GM12892 (cell line): ENCODE measurements at regions not wholly inside any gene's neighbourhood (a gene's known extent, or its start where the extent isn't known, plus 50 kb on each side); places are given as distances from the start of the nearest gene placed in this dataset.

Experiments
- POLR2A ChIP-seq: IDR thresholded peaks from 2 replicates; pipeline ENCODE4 v1.6.1; 2011; ENCODE audit warnings: low read depth, low read length, control low read depth
- POLR2AphosphoS5 ChIP-seq: IDR thresholded peaks from 2 replicates; pipeline ENCODE4 v1.6.1; 2011; ENCODE audit warnings: low read depth, low read length, control low read depth

DNA sequence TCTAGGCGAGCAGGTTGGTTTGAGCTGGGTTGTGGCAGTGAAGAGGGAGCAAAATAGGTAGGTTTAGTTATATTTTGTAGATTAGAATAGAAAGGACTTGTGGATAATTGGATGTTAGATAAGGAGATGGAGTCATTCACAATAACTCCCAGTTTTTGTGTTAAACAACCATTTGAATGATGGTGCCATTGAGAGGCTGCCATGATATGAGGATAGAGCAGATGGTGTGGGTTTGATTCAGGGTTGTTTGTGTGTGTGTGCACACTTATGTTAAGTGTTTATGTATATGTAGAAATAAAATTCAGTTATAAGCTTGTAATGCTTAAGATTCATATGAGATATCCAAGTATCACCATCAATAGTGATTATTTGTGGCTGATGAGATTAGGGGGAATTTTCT, 166.6 kb downstream of the NXPE2 start:
- TF ChIP-seq POLR2AphosphoS5 (no peak), POLR2A (no peak)
